Fibroblast of lung (primary cell): ENCODE measurements at regions not wholly inside any gene's neighbourhood (a gene's known extent, or its start where the extent isn't known, plus 50 kb on each side); places are given as distances from the start of the nearest gene placed in this dataset.

Source experiments
- DNase-seq, 2 donors: peaks; one replicate each; pipeline versions ENCODE4 v3.0.0 to v3.0.0-alpha.2; 2010; ENCODE audit warnings: low read depth in 2 of 2
- H2AFZ ChIP-seq: 2 replicates; pipeline ENCODE4 v1.5.1; 2012; ENCODE audit warnings: low read length, control low read depth, inconsistent platforms
- H3K27ac ChIP-seq: 2 replicates; pipeline ENCODE4 v1.5.1; 2011; ENCODE audit warnings: low read length, control low read depth; ENCODE audit not compliant: insufficient read depth
- H3K27me3 ChIP-seq: 2 replicates; pipeline ENCODE4 v1.5.1; 2011; ENCODE audit warnings: mild to moderate bottlenecking, low read length; ENCODE audit not compliant: control insufficient read depth, insufficient read depth
- H3K36me3 ChIP-seq: 2 replicates; pipeline ENCODE4 v1.5.1; 2011; ENCODE audit warnings: low read length; ENCODE audit not compliant: control insufficient read depth, insufficient read depth
- H3K4me1 ChIP-seq: 2 replicates; pipeline ENCODE4 v1.5.1; 2011; ENCODE audit warnings: low read length; ENCODE audit not compliant: control insufficient read depth, insufficient read depth; ENCODE audit errors: extremely low read depth
- H3K4me2 ChIP-seq: 2 replicates; pipeline ENCODE4 v1.5.1; 2011; ENCODE audit warnings: low read length, control low read depth; ENCODE audit not compliant: insufficient read depth; ENCODE audit errors: extremely low read depth
- H3K4me3 ChIP-seq, 4 experiments: fragments of 200-600 bp in 1 of 4; sonication (generic) in 1 of 4; replicated peaks in 1 of 4; 2 replicates each; pipeline ENCODE4 v1.5.1; 2011 to 2016; ENCODE audit warnings: low read length in 4 of 4, low read depth in 3 of 4, mild to moderate bottlenecking in 3 of 4, control low read depth in 2 of 4, inconsistent platforms in 1 of 4, mixed read lengths in 1 of 4; ENCODE audit not compliant: insufficient read depth in 1 of 4; ENCODE audit errors: control extremely low read depth in 1 of 4
- H3K79me2 ChIP-seq: 2 replicates; pipeline ENCODE4 v1.5.1; 2012; ENCODE audit warnings: mild to moderate bottlenecking, low read length, inconsistent platforms; ENCODE audit not compliant: control insufficient read depth, insufficient read depth
- H3K9ac ChIP-seq: 2 replicates; pipeline ENCODE4 v1.5.1; 2011; ENCODE audit warnings: mild to moderate bottlenecking, low read length, control low read depth; ENCODE audit not compliant: insufficient read depth
- H3K9me3 ChIP-seq: 2 replicates; pipeline ENCODE4 v1.5.1; 2012; ENCODE audit warnings: low read depth, low read length; ENCODE audit not compliant: control insufficient read depth, insufficient read depth
- H4K20me1 ChIP-seq: 2 replicates; pipeline ENCODE4 v1.5.1; 2011; ENCODE audit warnings: low read length; ENCODE audit not compliant: control insufficient read depth, insufficient read depth; ENCODE audit errors: extremely low read depth
- CTCF ChIP-seq, 2 donors: IDR thresholded peaks in 1 of 2; conservative IDR thresholded peaks in 1 of 2; 1 replicate in 1 of 2; 2 replicates in 1 of 2; pipeline ENCODE4 v1.5.1; 2011 to 2012; ENCODE audit warnings: low read length in 2 of 2, control low read depth in 1 of 2, inconsistent platforms in 1 of 2, low read depth in 1 of 2, mild to moderate bottlenecking in 1 of 2
- EZH2 ChIP-seq: IDR thresholded peaks from 2 replicates; pipeline ENCODE4 v1.5.1; 2012; ENCODE audit warnings: low read length, control low read depth, mild to moderate bottlenecking; ENCODE audit errors: missing control alignments

GRCh38 chr1:94736073-94736472 is 84.1 kb upstream of the SLC44A3 start:
- H3K79me2 ChIP-seq: no peaks in the 10 kb centered on the region
- H2AFZ ChIP-seq: no peak overlapping the region
- H3K4me1 ChIP-seq: peaks cover 18% of the 10 kb centered on the region
- no peak for TF ChIP-seq EZH2
- TF ChIP-seq CTCF (conservative IDR thresholded peaks at IDR 0.05 in 1 of 2, IDR thresholded peaks at IDR 0.05 in 1 of 2; ENCODE audit: low read depth in 1 of 2, low read length in 2 of 2): no peak
- DNase-seq: no peak
- H4K20me1 ChIP-seq: no peaks in the 10 kb centered on the region
- no peak overlapping the region for H3K9ac ChIP-seq
- H3K4me2 ChIP-seq: no peak overlapping the region
- H3K4me3 ChIP-seq: no peak overlapping the region
- H3K27ac ChIP-seq: no peak overlapping the region
- H3K9me3 ChIP-seq: no peaks in the 10 kb centered on the region
- no peaks in the 10 kb centered on the region for H3K36me3 ChIP-seq
- no peaks in the 10 kb centered on the region for H3K27me3 ChIP-seq

- Histone ChIP-seq H3K27ac (peak overlapping the region; percentile 48), H3K9me3 (no peaks in the 10 kb centered on the region), H2AFZ (peak overlapping the region; percentile 18), H3K79me2 (no peaks in the 10 kb centered on the region), H3K4me3 (no peak overlapping the region), H3K36me3 (no peaks in the 10 kb centered on the region), H3K4me1 (peaks cover 18% of the 10 kb centered on the region), H4K20me1 (no peaks in the 10 kb centered on the region), H3K9ac (no peak overlapping the region), H3K27me3 (no peaks in the 10 kb centered on the region), H3K4me2 (peak overlapping the region; percentile 4)
- no peak for TF ChIP-seq CTCF (conservative IDR thresholded peaks at IDR 0.05 in 1 of 2, IDR thresholded peaks at IDR 0.05 in 1 of 2; ENCODE audit: low read depth in 1 of 2, low read length in 2 of 2)
- DNase-seq: peak; percentile 63 to 91
Measured at GRCh38 chr1:94734963-94735901, 84.9 kb upstream of the SLC44A3 start.

GRCh38 chr1:94731891-94732290 is 88.3 kb upstream of the SLC44A3 start:
- Histone ChIP-seq H3K79me2 (no peaks in the 10 kb centered on the region), H2AFZ (no peak overlapping the region), H3K4me3 (no peak overlapping the region), H3K9me3 (no peaks in the 10 kb centered on the region), H3K9ac (no peak overlapping the region), H3K36me3 (no peaks in the 10 kb centered on the region), H3K4me1 (peaks cover 24% of the 10 kb centered on the region), H3K4me2 (no peak overlapping the region), H4K20me1 (no peaks in the 10 kb centered on the region), H3K27me3 (no peaks in the 10 kb centered on the region), H3K27ac (no peak overlapping the region)
- DNase-seq: peak in 1 of 2 donors; percentile 57
- no peak for TF ChIP-seq CTCF (conservative IDR thresholded peaks at IDR 0.05 in 1 of 2, IDR thresholded peaks at IDR 0.05 in 1 of 2; ENCODE audit: low read depth in 1 of 2, low read length in 2 of 2)
- no peak for TF ChIP-seq EZH2
